ENCODE measurements at regions not wholly inside any gene's neighbourhood (a gene's known extent, or its start where the extent isn't known, plus 50 kb on each side); places are given as distances from the start of the nearest gene placed in this dataset.

DNA sequence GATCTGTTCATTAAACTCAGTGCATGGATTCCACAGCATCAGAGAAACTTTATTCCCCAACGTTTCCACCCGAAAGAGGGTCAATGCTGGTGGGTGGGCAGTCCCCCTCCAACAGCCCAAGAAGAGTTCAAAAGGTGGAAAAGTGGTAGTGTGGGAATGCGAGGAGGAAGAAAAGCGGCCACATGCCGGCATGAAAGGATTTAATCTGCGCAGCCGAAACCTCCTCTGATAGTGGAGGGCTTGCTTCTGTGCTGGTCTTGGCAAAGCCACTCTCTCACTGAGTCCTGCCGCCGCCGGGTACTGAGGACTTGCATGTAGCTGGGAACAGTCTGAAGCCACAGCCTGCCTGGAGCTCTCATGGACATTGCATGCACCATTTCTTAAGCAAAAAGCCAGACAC lies 136.2 kb upstream of the ZNF536 start:
- TF ChIP-seq CTCF (IDR thresholded peaks at IDR 0.05) (no peak), POLR2A (IDR thresholded peaks at IDR 0.05) (no peak)

Measured in lower leg skin (tissue), 3 donors.